B cell (primary cell): ENCODE measurements at regions not wholly inside any gene's neighbourhood (a gene's known extent, or its start where the extent isn't known, plus 50 kb on each side); places are given as distances from the start of the nearest gene placed in this dataset.

Source experiments
- EZH2 ChIP-seq: IDR thresholded peaks from 2 replicates; pipeline ENCODE4 v1.6.1; 2012; ENCODE audit warnings: borderline replicate concordance, low read depth, mild to moderate bottlenecking, moderate library complexity, low read length; ENCODE audit not compliant: insufficient read depth, poor library complexity, severe bottlenecking
- TF ChIP-seq, protein P1 (sequence below): fragments of 200-600 bp; IDR thresholded peaks from one replicate; pipeline ENCODE4 v1.8.0; 2022; ENCODE audit warnings: antibody characterized with exemption, mild to moderate bottlenecking

DNA sequence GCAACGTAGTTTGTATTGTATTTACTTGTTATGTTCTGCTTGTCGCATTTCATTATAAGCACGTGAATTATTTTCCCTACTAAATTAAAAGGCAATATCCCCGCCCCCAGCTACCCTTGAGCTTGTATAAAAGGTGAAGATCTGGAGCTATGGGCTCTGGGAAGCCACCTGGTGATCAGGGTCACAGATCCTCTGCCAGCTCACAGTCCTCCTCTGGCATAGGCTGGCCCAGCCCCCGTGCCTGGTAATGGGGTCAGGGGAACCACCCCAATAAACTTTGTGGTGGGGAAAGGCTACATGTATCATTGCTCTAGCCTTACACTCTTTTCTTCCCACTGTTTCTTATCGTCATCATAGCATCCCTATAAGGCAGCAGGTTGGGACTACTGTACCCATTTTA is 190.2 kb upstream of the TSHZ3 start:
- TF ChIP-seq, protein P1, sequence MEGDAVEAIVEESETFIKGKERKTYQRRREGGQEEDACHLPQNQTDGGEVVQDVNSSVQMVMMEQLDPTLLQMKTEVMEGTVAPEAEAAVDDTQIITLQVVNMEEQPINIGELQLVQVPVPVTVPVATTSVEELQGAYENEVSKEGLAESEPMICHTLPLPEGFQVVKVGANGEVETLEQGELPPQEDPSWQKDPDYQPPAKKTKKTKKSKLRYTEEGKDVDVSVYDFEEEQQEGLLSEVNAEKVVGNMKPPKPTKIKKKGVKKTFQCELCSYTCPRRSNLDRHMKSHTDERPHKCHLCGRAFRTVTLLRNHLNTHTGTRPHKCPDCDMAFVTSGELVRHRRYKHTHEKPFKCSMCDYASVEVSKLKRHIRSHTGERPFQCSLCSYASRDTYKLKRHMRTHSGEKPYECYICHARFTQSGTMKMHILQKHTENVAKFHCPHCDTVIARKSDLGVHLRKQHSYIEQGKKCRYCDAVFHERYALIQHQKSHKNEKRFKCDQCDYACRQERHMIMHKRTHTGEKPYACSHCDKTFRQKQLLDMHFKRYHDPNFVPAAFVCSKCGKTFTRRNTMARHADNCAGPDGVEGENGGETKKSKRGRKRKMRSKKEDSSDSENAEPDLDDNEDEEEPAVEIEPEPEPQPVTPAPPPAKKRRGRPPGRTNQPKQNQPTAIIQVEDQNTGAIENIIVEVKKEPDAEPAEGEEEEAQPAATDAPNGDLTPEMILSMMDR = no peak
- TF ChIP-seq EZH2 = no peak
